Germinal center (tissue), 1 donor: ENCODE measurements at regions not wholly inside any gene's neighbourhood (a gene's known extent, or its start where the extent isn't known, plus 50 kb on each side); places are given as distances from the start of the nearest gene placed in this dataset.

Experiments used
- DNase-seq: peaks from one replicate; pipeline ENCODE4 v3.0.0; 2012; ENCODE audit warnings: mixed read lengths, low spot score

DNA sequence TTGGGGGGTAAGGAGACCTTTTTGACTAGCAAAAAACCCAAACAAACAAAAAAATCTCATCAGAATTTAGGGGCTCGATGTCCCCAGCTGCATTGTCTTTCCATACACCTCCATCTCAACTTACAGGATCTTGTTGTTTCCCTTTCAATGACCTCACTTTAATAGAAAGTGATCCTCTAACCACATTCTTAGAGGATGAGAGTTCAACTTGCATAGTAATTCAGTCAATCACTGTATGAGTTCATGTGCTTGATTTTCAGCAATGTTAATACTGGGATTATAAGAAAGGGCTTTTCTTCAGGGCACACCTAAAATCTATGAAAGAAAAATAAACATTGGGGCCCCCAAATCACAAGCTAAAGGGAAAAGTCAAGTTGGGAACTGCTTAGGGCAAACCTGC, 1512.0 kb downstream of the SLITRK1 start:
- no peak for DNase-seq

DNA sequence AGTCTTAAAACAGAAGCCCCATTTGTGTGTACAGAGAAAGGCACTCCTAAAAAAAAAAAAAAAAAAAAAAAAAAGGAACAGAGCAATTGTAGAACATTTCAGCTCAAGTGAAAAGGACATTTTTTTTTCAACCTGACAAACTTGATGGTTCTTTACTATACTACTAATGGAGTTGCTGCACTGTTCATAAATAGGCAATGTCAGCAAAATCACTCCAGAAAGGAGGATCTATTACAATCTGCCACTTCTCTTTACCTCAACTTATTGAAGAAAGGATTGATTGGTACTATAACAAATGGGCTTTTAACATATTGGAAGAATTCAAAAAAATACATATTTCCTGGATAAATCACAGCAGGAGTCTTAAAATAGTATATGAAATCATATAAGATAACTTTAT, 1517.7 kb downstream of the SLITRK1 start:
- no peak for DNase-seq

DNA sequence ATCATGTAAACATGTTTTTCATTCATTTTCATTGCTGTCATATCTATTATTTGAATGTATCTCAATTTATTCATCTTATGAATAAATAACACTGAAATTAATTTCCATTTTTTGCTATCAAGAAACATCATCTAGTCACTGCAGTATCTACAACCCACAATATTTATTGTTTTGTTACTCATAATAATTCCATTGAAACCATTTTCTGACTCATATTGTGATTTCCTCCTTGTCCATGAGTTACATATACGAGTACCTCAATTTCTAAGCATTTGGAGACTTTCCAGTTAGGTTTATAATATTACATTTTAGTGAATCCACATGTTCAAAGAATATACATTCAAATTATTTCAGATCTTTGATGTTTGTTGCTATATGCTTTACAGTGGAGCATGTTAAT, 1524.0 kb downstream of the SLITRK1 start:
- DNase-seq = no peak

DNA sequence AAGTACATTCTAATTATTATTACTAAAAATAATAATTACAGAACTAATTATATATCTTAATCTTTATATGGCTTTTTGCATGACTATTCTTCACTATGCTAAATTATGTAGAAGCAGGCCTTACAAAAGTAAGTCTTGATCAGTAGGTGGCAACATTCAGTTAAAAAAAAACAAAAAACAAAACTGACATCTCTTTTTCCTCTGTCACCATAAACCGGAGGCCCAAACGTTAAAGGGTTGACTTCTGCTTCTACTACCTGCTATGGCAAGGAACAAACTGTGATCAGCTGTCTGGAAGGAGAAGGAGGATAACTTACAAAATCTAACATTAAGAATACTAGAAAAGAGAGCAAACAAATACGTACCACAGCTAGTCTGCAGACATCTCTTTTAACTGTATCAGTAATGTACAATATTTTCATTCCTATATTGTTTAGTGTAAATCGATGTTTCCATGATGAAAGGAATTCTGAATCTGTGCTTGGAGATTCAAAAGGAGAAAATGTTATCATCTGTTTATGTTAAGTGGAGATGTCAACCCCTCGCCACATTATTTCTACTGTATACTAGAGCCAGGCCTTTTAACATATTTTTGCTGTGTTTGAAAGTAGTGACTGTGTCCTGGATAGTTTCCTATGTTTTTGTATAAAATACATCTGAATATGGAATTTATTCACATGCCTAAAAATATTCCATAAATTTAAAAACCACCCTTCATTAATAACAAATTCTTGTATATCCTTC, 1525.4 kb downstream of the SLITRK1 start:
- no peak for DNase-seq

DNA sequence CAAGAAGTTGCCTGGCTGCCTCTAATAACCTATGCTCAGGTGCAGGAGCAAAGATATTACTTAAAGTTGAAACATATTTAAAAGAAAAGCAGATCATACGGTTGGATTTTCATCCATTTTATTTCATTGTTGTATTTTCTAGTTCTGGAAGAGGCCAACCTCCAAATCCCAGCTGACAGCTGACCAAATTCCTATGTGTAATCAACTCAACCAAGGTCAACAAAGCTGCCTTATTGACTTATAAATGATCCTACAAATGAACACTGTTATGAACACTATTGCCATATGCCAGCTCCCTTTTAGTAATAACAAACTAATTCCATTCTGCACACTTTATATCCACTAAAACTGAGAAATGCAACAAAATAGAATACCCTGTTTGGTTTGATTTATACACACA, 1537.4 kb downstream of the SLITRK1 start:
- no peak for DNase-seq

DNA sequence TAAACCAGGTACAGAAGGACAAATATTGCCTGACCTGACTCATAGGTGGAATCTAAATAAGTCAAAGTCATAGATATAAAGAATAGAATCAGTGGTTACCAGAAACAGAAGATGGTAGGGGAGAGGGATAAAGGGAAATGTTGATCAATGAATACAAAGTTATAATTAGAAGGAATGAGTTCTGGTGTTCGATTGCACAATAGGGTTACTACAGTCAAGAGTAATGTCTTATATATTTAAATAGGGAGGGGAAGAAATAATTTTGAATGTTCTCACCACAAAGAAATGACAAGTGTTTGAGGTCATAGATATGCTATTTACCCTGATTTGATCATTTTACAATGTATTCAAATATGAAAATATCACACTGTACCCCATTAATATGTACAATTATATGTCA, 1541.2 kb downstream of the SLITRK1 start:
- no peak for DNase-seq

DNA sequence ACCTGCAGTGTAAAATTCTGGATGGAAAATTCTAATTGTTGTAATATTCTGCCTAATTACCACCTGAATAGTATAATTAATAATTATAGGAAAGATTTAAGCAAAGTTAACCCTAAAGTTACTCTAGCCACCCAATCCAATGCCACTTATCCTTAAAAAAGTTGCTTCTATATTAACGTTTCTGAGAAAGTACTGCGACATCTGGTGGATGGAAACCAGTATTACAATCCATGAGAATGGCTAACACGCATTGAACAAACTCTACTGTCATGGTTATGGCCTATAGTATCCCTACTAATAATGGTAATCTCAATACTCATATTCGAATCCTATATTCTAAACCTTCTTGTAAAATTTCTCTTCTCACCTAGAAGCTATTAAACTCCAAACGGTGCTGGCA, 1551.8 kb downstream of the SLITRK1 start:
- no peak for DNase-seq

DNA sequence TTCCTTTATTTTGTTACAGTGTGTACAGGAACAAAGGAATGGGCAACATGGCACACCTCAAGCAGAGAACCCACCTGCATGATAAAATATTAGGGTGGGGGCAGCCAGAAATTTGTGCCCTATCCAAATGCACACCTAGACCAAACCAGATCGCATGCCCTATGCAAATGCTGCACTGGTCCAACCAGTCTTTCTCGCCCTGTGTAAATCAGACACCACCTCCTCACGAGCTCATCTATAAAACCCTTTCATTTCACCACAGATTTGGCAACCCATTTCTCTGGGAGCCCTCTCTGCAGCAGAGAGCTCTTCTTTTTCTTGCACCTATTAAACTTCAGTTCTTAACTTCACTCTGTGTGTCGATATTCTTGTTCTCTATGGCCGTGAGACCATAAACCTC, 1559.2 kb downstream of the SLITRK1 start:
- no peak for DNase-seq

DNA sequence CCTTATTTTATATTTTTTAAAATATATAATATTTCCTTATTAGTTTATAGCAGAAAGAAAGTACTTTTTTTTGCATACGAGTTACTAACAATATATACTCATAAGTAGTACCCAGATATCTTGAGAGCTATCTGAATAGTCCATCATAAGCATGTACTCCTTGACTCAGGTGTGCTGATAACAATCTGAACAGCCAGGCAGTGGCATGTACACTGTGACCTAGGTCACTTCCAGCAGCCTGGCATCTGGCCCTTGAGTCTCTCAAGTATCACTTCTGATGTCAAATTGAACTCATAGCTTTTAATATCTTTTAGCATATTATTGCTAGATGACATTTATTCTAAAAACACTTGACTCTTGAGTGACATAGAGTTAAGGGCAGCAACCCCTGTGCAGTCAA, 1576.7 kb downstream of the SLITRK1 start:
- DNase-seq = no peak

DNA sequence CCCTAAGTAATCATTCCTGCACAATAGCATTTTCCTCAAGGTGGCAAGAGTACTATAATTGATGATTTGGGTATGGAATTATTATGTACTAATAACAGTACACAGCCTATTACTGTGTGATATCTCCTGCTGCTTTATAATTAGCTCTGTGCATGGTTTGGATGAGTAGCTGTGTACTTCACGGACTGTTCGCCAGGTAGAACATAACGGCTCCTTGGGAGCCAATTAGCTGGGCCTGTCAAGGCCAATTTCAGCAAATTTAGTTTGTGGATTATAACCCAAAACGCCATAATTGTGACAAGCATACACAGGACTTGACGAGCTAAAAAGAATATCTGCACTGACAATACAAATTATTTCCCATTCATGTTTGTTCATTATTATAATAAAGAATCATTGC, 1584.2 kb downstream of the SLITRK1 start:
- DNase-seq = no peak

DNA sequence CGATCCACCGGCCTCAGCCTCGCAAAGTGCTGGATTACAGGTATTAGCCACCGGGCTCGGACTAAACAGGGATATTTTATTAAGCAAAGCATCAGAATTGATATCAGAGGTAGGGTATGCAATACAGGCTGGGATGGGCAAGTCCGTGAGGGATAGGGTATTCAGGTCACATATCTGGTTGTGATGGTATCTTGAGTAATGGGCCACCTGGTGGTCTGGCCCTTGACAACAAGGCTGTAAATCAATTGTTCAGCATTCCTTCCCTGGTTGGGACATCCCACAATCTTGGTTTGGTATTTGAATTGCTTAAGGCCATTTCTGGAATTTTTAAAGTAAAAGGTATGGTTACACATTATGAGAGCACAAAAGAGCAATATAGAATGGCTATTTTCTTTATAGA, 1588.0 kb downstream of the SLITRK1 start:
- DNase-seq = no peak

DNA sequence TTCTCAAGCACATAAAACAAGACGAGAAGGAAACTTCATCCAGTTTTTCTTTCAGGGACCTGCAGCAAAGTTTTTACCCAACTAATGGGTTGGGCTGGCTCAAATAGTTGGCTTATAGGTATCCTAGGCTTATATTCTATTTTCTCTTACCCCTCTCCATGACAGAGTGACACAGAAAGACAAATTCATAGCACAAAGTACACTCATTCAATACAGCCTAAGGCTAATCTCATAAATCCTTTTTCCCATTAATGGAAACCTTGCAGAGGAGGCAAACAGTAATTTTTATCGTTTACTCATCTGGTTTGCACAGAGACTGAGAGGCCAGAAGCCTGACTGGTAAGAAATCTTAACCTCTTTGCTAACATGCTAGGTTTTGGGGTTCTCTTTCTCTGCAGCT, 1589.9 kb downstream of the SLITRK1 start:
- no peak for DNase-seq

DNA sequence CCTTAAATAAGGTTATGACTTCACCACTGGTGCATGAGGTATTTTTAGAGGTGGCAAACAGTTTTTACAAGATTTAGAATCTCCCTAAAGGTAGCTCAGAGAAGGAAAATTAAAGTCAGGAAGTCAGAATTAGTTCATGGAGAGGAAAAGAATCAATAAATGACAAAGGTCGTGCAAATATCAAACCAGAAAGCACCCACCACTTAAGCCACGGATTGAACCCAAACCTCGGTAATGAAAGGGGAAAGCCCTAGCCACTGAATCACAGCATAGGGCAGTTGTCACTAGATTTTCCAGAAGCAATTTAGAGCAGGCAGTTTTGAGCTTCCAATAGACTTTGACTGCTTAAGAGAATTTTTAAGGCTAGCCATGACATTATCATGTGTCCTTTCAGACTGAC, 1590.4 kb downstream of the SLITRK1 start:
- no peak for DNase-seq

DNA sequence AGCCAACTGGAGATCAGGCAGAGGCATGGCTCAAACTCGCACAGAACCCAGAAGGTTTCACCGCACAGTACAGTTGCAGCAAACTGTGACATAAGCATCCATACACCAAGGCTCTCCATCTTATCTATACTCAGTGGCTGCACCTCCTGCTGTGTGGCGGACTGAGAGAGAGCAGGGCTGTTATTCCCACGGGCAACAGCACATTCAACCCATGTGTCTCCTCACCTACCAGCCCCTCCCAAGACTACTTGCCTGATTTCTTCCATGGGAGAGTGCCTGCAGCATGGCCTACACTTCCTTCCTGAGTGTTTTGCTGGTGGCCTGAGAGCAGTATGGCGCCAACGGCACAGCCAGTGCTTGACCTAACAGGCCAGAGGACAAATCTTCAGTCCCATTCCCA, 1606.6 kb downstream of the SLITRK1 start:
- DNase-seq = no peak

DNA sequence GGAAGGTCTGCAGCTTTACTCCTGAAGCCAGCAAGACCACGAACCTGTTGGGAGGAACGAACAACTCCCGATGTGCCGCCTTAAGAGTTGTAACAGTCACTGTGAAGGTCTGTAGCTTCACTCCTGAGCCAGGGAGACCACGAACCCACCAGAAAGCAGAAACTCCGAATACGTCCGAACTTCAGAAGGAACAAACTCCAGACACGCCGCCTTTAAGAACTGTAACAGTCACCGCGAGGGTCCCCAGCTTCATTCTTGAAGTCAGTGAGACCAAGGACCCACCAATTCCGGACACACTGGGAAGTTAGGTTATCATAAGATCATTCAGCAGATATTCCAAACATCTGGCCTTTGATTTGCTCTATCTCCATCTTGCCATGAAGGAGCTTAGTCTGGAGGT, 1623.0 kb downstream of the SLITRK1 start:
- DNase-seq = no peak

DNA sequence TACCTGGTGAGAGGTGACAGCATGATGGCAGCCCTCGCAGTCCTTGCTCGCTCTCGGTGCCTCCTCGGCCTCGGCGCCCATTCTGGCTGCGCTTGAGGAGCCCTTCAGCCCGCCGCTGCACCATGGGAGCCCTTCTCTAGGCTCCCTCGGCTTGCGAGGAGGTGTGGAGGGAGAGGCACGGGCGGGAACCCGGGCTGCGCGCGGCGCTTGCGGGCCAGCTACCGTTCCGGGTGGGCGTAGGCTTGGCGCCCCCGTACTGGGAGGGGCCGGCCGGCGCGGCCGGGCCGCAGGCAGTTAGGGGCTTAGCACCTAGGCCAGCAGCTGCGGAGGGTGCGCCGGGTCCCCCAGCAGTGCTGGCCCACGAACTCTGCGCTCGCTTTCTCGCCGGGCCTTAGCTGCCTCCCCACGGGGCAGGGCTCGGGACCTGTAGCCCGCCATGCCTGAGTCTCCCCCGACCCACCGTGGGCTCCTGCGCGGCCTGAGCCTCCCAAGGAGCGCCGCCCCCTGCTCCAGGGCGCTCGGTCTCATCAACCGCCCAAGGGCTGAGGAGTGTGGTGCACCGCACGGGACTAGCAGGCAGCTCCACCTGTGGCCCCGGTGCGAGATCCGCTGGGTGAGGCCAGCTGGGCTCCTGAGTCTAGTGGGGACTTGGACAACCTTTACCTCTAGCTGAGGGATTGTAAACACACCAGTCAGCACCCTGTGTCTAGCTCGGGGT, 1624.3 kb downstream of the SLITRK1 start:
- no peak for DNase-seq

DNA sequence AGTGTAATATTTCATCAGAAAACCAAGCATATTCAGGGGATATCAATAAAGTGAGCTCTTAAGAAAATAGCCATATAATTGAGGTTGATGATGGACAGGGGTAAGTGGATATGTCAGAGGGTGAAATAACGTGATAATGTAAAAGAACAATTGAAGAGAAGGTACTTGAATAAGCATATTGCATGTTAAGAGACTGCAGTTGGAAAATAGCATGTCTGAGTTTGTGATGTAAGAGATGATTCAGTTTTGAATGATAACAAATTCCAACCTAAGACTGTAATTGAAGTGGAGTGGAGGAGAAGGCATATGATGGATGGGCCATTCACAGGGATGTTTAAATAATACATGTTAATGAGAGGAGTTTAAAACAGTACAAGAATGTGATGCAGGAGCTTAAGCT, 1633.5 kb downstream of the SLITRK1 start:
- no peak for DNase-seq

DNA sequence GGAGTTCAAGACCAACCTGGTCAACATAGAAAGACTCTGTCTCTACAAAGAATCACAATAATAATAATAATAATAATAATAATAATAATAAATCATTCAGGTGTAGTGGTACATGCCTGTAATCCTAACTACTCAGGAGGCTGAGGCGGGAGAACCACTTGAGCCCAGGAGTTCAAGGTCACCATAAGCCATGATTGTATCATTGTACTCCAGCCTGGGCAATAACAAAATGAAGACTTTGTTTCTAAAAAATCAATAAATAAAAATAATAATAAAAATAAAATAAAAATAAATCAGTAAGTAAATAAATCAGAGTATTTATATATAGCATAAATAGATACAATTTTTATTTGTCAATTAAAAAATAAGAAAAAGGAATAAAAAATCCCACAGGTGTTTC, 1636.4 kb downstream of the SLITRK1 start:
- no peak for DNase-seq

DNA sequence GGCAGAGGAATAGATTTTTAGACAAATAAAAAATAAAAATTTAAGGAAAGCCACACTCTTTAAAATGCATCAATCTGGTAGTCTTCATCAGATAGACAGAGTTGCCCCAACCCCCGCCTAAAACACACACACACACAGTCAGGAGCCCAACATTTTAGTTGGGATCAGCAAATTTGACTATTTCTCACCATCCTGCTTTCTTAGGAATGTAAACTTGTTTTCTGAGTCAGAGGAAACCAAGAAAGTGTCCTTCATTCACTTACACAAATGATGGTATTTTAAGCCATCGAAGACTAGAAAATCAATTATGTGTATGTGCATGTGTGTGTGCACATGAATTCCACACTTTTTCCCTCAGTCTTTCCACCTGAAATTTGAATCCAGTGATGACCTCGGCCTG, 1657.5 kb downstream of the SLITRK1 start:
- DNase-seq = no peak

DNA sequence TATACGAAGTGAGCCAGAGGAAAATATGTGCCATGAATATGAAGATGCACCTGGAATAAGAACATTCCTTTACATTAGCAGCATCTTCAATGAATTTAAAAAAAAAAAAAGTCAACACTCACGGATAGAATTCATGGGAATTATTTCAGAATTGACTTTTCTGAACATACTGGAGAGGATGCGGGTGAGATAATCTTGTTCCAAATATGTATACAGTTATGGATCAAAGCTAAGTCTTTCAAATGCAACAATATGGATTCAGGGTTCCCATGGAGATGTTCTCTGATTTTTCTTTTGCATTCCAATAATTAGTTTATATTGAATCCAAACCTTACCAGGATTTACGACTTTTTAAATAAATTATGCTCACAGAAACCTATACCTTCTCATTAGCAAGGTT, 1660.7 kb downstream of the SLITRK1 start:
- DNase-seq = no peak

DNA sequence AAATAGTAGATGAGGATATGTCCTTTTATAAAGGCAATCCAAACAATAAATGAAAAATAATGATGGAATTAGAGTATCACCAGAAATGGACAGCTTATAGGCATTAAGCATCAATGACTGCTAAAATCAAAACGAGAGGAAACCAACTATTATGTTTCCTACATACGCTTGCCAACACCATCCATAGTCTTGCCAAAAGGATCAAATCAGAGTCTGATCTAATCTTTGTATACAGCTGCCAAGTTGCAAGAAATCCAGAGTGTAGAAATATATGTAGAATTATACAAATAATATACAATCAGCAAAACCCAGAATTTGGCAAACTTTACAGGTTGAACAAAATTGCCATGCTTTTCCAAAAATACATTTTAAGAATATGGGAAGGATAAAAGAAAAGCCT, 1661.6 kb downstream of the SLITRK1 start:
- DNase-seq = no peak

DNA sequence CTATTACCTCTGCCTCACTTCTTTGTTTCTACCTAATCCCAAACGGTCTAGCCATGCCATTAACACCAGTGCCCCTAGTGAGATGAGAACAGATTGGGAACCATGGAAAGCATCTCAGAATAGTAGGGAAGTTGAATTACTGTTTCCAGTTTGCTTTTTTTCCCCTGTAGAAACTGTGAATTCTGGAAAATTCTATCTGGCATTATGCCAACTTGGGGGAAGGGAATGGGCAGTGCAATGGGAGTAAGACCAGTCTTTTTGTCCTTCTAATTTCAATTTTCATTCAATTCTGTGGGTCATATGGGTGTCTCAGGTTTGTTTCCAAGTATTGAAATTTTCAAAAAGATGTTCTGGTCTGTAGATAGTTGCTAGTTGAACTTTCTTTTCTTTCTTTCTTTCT, 1666.1 kb downstream of the SLITRK1 start:
- no peak for DNase-seq

DNA sequence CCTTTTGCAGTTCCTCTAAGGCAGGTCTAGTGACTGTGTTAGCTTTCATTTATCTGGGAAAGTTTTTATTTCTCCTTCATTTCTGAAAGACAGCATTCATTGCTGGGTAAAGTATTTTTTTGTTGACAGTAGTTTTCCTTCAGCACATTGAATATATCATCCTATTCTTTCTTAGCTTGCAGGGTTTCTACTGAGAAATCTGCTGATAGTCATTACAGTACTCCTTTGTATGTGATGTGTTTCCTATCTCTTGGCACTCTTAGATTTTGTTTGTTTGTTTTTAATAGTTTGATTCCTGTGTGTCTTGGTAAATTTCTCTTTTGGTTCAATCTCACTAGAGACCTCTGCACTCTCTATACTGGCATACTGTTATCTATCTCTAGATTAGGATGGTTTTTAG, 1667.9 kb downstream of the SLITRK1 start:
- DNase-seq = no peak

DNA sequence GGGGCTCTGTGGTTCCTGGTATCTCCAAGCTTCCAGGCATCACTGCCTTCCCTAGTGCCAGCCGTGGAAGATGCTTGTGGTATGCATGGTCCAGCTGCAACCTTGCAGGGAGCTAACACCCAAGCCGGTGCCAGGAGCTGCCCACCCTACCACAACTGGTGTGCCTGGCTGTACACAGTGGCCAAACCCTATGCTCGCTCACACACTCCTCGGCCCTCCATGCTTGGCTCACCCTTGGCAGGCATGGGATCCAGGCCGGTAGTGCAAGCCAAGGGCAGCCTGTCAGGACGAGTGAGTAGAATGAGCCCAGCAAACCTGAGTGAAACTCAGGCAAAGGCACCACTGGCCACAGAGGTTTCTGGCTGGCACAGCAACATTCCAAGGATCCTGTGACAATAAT, 1676.0 kb downstream of the SLITRK1 start:
- DNase-seq = no peak
